Hematopoietic multipotent progenitor cell treated with erythropoietin and hydrocortisone succinate and interleukin-3 and kit ligand, for 17 days (in vitro differentiated cells): ENCODE measurements at regions not wholly inside any gene's neighbourhood (a gene's known extent, or its start where the extent isn't known, plus 50 kb on each side); places are given as distances from the start of the nearest gene placed in this dataset.
"Not testable (repeated sequence)": the region's sequence is repeated elsewhere in the genome, so short reads cannot be mapped to it uniquely, and the experiment has no call there.

Source experiments
- DNase-seq: peaks from one replicate; pipeline ENCODE4 v3.0.0-alpha.2; 2015; ENCODE audit warnings: low spot score

DNA sequence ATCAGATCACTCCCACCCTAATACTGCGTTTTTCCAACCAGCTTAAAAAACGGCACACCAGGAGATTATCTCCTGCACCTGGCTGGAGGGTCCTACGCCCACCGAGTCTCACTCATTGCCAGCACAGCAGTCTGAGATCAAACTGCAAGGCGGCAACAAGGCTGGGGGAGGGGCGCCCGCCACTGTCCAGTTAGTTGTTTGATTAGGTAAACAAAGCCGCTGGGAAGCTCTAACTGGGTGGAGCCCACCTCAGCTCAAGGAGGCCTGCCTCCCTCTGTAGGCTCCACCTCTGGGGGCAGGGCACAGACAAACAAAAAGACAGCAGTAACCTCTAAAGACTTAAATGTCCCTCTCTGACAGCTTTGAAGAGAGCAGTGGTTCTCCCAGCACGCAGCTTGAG, 463.0 kb upstream of the CADM1 start:
- DNase-seq, result not testable (repeated sequence)

DNA sequence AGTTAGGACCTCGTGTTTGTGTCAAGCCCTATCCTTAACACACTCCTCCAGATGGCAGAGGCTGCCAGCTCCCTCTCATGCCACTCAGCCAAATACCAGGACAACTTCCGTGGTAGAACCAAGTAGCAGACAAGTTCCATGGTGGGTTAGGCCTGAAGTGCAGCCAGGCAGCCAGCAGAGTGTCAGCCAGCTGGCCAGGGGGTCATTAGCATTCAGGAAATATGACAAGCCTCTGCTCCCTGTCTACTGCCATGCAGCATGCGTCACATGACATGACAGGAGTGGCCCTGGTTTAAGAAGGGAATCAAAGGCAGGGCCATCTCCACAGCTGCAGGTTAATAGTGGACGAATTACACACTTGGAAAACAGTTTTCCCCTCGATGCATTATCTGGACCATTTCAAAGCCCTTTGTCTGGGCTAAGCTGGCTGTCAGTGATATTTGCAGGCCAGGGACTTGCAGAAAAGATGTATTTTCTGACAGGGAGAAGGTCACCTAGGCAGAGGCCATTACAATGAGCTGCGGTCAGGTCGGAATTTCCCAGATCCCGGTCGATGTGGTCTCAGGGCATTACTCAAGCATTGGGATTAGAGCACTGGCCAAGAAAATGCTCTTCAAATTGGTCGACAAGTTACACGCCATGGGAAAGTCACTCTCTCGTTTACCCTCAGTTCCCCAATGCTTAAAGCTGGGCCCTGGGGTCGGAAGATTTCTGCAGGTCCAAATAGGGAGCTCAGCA, 461.7 kb upstream of the CADM1 start:
- no peak for DNase-seq

DNA sequence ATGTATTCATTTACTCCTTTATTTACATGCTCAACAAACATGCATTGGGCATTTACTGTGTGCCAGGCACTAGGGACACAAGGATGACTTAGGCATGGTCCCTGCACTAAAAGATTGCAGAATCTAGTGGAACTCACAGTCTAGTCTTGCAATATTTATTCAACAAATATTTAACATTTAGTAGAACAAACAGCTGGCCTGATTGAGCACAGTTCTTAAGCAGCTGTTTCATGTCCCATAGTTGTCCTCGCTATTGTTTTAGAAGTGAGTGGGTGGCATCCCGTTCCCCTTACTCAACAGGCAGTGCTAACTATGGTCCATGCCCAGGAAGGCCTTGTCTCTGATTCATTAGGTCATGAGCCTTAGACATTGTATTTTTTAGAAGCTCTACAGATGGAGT, 459.9 kb upstream of the CADM1 start:
- no peak for DNase-seq

DNA sequence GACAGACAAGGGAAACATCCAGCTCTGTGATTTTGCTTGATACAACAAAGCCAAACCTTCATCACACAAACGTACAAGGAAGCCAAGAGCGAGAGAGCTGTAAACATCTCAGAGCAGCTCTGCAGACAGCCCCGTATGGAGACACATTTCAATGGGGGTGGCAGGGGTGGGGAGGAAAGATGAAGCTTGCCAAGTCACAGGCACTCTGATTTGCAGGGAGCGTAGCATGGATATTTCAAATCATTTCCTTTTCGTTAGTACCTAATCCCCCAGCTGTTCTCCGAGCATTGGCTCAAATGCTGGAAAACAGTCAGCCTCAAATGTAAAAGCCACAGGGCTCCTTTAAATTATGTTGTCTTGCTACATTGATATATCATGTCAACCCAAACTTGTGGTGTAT, 458.9 kb upstream of the CADM1 start:
- no peak for DNase-seq

DNA sequence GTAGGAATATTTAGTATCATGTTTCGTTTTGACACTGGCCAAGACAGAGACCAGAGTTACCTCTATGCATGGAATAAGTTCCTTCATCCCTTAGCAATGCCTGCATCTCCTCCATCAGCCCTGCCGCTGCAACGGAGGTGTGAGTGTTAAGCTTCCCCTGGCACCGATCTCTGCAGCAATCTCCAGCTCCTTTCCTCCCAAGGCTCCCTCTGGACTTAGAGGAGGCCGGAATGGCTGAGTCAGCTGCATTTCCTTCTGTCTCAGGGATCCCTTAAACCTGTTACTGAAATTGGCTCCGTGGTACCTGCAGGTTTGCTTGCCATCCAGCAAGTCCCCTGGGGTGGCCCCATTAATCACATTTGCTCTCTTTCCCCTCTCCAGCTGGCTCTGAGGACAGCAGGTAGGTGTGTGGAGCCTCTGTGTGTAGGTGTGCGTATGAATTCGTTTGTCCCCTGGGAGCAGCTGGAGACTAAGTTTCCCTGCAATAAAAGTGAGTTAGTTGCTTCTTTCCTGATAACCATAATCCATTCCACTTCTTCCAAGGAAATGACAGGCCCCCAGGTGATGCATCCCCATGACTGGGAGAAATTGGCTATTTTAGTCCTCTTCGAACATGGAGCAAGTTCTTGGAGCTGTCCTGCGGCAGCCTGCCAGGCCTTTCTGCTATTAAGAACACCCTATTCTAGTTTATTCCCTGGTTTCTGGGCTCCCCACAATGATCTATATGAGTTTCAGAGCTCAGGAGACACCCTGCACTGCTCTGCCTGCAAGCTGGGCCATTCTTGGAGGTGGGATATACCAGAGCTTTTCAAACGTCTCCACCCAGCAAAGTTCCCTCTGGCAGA, 457.2 kb upstream of the CADM1 start:
- no peak for DNase-seq

DNA sequence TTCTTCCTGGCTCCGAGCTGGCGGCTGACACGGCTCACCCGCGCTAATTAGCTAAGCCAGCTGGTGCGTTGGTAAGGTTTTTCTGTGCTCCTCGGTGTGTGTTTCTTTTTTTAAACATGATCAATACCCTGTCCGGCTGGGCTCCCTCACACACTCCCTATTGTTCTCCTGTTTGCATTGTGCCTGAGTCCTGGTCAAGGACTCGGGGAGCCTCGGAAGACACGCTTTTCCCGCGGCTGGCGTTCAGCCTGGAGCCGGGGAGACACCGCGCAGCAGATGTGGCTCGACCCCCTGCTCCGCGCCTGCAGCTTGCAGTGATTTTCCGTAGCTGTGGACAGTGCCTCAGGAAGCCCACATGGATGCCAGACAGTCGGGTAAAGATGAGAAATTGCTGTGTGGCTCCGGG, 454.9 kb upstream of the CADM1 start:
- no peak for DNase-seq

DNA sequence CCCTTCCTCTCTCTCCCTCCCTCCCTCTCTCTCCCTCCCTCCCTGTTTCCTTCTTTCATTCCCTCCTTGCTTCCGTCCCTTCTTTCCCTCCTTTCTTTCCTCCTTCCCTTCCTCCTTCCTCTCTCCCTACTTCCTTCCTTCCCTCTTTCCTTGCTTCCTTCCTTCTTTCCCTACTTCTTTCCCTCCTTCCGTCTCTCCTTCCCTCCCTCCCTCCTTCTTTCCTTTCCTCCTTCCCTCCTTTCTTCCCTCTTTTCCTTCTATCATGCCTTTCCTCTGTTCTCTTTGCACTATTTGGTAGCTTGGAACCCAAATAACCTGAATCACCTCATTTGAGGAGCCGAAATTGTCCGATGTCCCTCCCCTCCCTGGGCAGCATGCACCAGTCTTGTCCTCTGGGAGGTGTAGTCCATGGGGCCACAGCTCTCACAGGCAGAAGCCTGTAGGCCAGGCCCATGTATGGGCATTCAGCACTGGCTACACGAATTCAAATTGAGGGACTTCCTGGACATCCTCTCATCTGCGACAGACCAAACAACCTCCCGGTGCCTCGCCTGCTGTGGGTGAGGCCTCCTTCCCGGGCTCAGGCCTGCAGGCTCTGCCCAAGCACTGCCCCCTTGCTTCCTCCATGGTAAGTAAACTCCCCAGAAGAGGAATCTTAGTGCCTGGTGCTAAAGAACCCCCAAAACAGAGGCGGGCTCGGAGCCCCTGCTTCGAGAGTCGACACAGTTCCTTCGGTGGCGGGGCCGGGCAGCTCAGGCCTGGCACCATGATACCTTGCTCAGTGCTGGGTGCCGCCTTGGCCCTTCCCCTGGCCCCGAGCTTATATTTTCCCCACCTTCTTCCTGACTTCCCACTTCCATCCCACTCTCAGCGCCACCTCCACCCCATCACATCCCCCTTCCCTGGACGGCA, 454.1 kb upstream of the CADM1 start:
- no peak for DNase-seq

DNA sequence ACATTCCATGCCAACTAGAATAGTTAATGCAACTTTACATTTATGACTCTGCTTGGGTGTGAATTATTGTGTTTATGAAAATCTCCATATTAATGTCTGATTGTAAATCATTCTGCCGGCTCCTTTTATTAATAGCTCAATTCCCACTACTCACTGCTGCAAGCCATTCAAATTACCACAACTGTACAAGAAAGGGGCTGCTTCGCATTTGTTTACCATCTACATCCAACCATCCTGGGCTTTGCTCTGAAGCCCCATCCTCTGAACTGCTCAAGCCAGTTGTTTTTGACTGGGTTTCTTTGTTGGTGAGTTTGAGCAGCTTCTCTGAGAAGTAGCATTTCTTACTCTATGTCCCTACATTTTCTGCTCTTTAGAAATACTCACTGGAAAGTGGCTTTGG, 451.6 kb upstream of the CADM1 start:
- no peak for DNase-seq

DNA sequence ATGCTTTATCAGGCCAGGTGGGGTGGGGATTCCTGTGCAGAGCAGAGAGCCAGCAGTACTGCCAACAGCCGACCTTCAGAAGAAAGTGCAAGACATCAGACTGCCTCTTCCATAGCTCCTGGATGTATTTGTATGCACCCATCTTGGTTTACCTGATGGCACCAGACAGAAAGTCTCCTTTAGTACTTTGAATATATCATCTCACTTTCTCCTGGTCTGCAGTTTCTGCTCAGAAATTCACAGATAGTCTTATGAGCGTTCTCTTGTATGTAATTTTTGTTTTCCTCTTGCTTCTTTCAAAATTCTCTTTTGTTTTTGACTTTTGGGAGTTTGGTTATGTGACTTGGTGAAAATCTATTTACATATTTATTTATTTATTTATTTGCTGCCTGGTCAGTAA, 446.4 kb upstream of the CADM1 start:
- DNase-seq, result no peak

DNA sequence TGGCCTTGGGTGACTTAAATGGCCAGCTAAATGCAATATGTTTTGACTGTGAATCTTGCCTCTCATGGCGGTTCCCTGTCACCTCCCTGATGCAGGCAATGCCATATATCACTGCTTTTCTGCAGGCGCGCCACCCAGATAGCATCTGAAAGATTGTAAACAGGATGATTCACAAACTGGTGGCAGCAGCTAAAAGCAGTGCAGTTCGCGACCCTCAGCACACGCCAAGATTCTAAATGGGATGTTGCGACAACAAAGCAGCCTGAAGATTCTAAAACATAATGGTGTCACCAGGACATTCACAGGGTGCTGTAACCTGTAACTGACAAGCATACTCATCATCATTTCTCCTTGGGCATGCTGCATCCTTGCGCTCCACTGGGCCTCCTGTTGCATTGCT, 440.4 kb upstream of the CADM1 start:
- DNase-seq, result no peak

DNA sequence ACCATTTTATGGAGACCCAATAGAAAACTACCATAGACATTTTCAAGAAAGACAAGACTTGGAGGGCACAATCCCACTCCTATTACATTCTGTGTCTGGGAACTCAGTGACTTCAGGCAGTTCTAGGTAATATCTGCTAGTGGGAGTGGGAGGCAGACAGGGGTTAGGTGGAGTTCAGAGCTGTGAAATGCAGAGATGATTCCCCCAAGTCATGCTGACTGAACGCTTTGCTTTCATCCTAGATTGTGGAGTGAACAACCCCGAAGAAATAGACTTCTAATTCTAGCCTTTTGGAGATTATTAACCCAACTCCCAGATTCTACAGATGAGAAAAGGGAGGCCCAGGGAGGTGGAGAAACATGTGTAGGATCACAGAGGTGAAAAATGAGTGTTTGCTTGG, 437.8 kb upstream of the CADM1 start:
- no peak for DNase-seq

DNA sequence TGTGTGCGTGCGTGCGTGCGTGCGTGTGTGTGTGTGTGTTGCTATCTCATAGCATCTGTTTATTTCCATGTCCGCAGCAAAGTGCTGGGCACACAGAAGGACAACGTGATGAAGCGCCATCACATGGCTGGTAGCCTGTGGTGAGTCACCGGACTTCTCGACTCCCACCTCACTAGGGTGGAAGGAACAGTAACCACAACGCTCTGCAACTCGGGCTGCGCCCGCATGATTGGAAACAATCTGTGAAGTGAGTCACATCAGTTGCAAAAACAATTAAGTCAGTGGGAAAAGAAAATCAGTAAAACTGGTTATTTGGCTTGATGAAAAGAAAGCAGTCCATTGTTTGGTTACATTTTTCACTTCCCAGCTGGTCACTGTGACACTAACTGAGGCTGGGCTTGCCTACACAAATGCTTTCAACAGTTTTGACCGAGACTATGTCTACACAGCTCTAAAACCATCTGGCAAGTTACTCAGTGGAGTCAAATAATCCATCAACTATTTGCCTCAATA, 437.3 kb upstream of the CADM1 start:
- DNase-seq, result no peak

DNA sequence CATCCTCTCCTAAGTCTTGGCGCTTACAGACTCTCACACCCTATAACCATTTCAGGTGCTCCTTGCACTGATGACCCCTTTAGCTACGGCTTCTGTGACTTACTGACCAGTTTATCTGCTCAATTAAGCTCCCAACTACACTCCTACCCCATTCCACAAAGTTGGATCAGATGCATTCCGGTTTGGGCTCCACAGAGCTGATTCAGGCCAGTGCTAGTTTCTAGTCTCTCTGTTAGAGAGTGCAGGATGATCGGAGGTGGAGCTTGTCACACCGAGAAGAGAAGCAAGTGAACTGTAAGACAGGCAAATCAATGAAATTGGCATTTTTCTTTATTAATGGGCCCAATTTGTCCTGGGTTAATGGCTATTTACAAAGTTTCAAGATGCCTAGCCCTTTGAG, 436.8 kb upstream of the CADM1 start:
- DNase-seq, result no peak

DNA sequence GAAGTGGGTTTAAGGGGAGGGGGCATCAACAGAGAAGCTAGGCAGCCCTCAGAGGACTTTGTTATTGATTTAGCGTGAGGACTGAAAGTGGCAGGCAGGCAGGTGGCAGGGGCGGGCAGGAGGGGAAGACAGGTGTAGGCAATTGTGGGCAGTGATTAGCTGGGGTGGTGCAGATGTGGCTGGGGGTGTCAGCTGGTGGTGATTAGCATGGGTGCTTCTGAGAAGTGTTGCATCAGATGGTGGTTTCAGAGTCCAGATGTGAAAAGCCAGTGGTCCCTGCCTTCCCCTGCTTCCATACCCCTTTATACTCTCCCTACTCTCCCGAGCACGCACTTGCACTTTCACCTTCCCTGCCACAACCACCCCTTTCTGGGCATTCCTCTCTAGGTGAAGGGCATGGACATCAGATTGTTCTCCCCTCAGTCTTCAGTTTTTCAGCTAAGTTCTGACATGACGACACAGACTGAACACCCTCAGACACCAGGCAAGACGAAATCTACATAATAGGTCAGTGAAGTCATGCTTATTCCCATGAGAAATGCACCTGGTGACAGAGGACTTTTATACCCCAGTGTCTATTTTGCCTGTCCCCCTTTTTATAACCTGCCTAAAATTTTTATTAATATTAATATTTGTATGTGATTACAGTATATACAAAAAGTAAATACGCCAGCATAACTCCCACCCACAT, 435.7 kb upstream of the CADM1 start:
- DNase-seq, result no peak

DNA sequence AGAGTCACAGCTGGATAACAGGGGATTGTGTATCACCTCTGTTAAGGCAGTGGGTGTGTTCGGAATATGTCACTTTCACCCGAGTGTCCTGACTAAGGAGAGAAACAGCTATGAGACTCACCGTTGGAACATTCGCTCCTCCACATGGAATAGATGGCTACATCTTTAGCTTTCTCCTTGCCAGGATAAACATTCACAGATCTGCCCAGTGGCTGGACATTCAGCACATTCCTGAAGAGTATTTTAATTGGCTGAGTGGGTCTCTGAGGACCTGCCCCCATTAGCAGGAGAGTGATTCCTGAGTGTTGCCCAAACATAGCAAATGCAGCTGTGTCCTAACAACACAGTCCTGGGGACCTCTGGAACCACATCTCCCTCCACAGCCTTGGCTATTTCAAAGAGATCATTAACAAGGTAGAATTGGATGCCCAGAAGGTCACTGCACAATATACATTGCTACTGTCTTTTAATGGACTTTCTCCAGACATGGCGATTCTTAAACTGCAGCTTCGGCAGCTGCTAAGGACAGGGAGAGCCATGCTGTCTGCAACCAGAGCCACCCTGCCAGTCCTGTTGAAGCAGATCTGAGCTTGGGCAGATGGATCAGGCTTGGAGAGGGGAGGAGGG, 435.0 kb upstream of the CADM1 start:
- no peak for DNase-seq

DNA sequence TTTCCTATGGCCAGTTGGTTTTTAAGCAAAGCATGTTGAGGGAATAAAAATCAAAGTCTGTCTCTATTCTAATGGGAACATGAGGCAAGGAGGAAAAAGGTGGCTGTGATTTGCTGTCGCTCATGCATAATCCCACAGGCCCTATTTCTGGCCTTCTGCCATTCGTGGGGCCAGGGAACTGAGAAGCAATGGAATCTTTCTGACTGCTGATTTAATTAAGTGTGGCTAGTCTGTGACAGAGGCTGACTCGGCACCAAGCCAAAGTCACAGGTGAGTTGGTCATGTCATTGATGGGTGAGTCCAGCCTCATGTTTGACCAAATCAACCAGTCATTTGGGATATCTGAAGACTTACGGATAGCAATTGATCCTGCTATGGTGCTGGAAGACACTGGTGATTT, 429.3 kb upstream of the CADM1 start:
- no peak for DNase-seq

DNA sequence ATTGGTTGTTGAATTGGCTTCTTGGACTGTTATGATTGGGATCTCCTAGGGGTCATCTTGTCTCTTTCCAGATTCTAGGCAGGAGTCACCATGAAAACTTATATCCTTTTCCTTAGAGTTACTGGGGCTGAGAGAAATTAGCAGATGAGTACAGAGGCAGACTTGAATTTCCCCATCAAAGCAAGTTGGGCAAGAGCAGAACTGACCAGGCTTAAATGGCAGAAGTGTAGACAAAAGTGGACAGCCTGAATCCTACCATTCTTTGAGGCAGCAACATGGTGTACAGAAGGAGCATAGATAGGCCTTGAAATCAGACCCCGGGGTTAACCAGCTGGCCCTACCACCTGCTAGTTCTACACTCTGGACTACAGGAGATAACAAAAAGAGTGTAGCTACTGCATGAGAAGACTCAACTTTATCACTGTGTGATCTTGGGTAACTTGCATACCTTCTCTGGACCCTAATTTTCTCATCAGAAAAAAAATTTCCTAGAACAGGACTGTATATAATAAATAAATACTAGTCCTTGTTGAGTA, 427.4 kb upstream of the CADM1 start:
- DNase-seq, result no peak

DNA sequence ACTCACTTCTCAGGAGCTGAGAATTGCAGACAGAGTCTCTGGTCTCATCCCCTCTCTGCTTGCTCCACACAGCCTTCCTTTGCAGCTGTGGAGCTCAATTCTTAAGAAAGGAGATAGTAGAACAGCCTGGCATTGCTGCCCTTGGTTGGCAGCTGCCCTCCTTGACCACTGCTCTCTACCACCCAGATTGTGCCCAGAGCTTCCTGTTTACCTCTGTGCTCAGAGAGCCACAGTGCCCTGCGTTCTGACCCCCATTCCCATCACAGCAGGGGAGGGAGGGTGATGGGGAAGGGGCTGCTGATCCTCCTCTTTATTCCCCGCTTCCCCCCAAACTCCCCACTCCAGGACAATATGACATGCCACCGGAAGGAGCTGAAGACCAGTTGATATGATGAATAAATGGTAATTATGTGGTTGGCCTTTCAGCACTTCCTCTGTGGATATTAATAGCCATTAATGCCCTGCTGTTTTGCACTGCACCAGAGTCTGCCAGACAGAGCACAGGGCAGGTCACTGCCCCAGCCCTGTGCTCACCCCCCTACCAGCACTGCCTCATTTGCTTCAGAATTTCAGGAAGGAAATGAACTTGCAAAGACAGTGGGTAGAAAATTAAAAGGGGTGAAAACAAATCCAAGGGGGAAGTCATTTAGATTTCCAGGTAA, 426.8 kb upstream of the CADM1 start:
- no peak for DNase-seq

DNA sequence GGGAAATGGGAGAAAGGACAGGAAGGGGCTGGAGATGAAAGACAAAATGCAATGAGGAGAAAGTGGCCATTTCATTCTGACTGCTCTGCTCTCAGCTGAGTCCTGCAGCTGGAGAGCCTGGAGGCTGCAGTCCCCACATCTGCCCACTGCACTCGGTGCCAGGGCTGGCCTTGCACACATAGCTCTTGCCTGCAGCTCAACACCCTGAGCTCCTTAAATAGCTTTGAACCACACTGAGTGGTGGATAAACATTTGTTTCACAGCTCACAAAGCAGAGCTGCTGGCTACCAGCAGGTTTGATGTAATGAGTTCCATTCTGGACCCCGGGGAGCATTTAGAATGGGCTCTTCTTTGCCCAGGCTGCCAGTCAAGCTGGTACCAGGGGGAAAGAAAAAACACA, 426.1 kb upstream of the CADM1 start:
- no peak for DNase-seq

DNA sequence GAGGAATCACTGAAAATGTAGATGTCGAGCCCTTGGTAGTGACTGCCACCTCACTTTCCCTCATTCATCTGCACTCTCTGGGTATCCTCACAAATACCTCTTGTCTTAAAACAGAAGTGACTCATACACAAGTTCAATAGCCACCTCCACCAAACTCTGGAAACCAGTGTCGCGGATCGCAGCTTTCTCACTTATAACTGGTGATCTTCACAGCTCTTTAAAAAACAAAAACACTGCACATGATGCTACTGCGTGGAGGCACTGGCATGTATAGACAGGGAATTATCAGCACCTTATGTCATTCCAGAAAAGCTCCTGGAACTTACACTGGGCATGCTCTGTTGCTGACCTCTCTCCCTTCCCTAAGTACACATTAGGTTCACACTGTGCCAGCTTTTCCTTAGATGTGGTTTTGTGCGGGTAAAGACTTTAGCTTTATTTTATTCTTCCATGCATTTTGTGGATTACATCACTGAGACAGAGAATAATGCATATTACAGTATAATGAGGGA, 425.5 kb upstream of the CADM1 start:
- DNase-seq, result no peak
